Motor neuron (in vitro differentiated cells): ENCODE measurements at regions not wholly inside any gene's neighbourhood (a gene's known extent, or its start where the extent isn't known, plus 50 kb on each side); places are given as distances from the start of the nearest gene placed in this dataset.

Experiments used
- ATAC-seq, 8 experiments: fragments of 200-7000 bp; cut with Tn5 transposase; replicated peaks in 6 of 8; 2 replicates each; pipeline ENCODE4 v1.8.0; 2021; ENCODE audit warnings: mild to moderate bottlenecking in 8 of 8, moderate library complexity in 8 of 8
- H3K27ac ChIP-seq, 2 donors: fragments of 250-450 bp; sonication (Bioruptor Pico); 2 replicates each; pipeline ENCODE4 v1.9.0; 2021; ENCODE audit warnings: antibody characterized with exemption in 2 of 2, mild to moderate bottlenecking in 2 of 2, moderate library complexity in 1 of 2
- H3K4me1 ChIP-seq, 2 donors: fragments of 250-450 bp; sonication (Bioruptor Pico); replicated peaks in 1 of 2; 2 replicates each; pipeline ENCODE4 v1.6.1; 2021; ENCODE audit warnings: antibody characterized with exemption in 2 of 2, mild to moderate bottlenecking in 2 of 2, moderate library complexity in 1 of 2
- H3K4me3 ChIP-seq, 5 donors: fragments of 250-450 bp; sonication (Bioruptor Pico); 2 replicates each; pipeline ENCODE4 v1.9.0; 2021; ENCODE audit warnings: antibody characterized with exemption in 5 of 5, mild to moderate bottlenecking in 5 of 5, moderate library complexity in 4 of 5
- WGBS, 10 experiments: fragments of 450-650 bp; shearing (Covaris generic); methylation state at CpG; one replicate each; pipeline ENCODE4 v1.0.0; 2022; 5-methylcytosine and 5-hydroxymethylcytosine counted together
- in situ Hi-C, 9 experiments: fragments of 400-800 bp; cut with MboI; loops; one replicate each; pipeline ENCODE4 v1.15.0; 2021; ENCODE audit warnings: low sequenced_read_pairs in 9 of 9, low pct_unique_long_range_greater_than_20kb in 2 of 9; ENCODE audit not compliant: unreplicated experiment in 9 of 9

DNA sequence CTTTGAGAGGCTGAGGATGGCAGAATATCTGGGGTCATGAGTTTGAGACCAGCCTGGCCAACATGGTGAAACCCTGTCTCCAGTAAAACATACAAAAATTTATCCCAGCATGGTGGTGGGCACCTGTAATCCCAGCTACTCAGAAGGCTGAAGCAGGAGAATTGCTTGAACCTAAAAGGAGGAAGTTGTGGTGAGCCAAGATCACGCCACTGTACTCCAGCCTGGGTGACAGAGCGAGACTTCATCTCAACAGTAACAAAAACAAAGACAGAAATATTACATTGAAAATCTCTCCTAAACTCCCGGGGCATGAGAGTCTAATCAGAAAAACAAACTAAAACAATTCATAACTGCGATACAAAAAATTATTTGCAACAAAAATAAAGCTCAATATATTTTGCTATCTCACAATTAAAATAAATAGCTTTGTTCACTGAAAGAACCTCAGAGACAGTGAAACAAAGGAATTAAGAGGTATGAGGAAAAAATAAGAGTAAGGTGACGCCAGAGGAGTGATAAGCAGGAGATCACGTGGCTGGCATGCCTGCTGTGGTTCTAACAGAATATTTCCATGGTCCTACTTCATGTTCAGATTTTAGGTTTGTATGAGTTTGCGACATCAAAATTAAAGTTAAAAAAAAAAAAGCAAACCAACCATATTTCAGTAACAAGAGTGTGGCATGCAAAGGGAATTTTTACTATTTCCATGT lies 527.7 kb upstream of the POM121L12 start:
- Histone ChIP-seq H3K4me3 (no peak overlapping the region), H3K27ac (no peak overlapping the region), H3K4me1 (no peaks in the 10 kb centered on the region)
- WGBS, 10 experiments: 14 to 99% (median 76%) methylated on average over 4 to 7 of the region's 7 CpGs; no CpG with 5 or more reads in 1 of the 10 experiments
- in situ Hi-C loops: no loop called here
- ATAC-seq: no peak

GRCh38 chr7:52506325-52506724 lies 529.1 kb upstream of the POM121L12 start:
- H3K27ac ChIP-seq: no peak overlapping the region
- H3K4me1 ChIP-seq: no peaks in the 10 kb centered on the region
- in situ Hi-C loops: no loop called here
- no peak overlapping the region for H3K4me3 ChIP-seq
- no peak for ATAC-seq
- 0 to 100% (median 35%) methylated on average over 1 to 2 of the region's 2 CpGs for WGBS, 10 experiments

- 0 to 100% (median 55%) methylated on average over 1 to 2 of the region's 2 CpGs; no CpG with 5 or more reads in 2 of the 10 experiments for WGBS, 10 experiments
- peak in 2 of 8 experiments; percentile 71 to 74 for ATAC-seq
- in situ Hi-C loops: no loop called here
- Histone ChIP-seq H3K27ac (no peak overlapping the region), H3K4me3 (no peak overlapping the region), H3K4me1 (no peaks in the 10 kb centered on the region)
Observed at GRCh38 chr7:52504561-52504960, 530.9 kb upstream of the POM121L12 start.

DNA sequence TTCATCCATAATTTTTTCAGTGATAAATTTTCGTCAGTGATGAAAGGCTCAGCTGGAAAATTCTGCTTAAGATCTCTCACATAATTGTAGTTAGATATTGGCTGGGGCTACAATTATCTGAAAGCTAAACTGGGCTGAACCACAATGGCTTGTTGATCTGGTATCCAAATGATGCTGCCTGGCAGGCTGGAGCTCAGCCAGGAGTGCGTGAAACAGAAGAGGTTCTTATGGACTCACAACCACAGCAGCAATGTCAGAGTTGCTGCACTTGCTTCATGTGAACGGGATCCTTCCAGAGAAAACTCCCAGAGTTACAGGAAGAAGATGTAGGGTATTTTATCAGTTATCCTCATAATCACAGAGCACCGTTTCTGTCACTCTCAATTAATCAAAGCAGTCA lies 533.2 kb upstream of the POM121L12 start:
- 0 to 100% (median 53%) methylated on average over 2 to 4 of the region's 4 CpGs; no CpG with 5 or more reads in 2 of the 10 experiments for WGBS, 10 experiments
- Histone ChIP-seq H3K4me1 (no peaks in the 10 kb centered on the region), H3K27ac (no peak overlapping the region), H3K4me3 (no peak overlapping the region)
- in situ Hi-C loops: no loop called here
- no peak for ATAC-seq

- peak in 1 of 8 experiments; percentile 37 for ATAC-seq
- Histone ChIP-seq H3K4me3 (no peak overlapping the region), H3K4me1 (no peaks in the 10 kb centered on the region), H3K27ac (no peak overlapping the region)
- in situ Hi-C loops: no loop called here
- 0 to 100% (median 60%) methylated on average over 1 to 2 of the region's 2 CpGs; no CpG with 5 or more reads in 1 of the 10 experiments for WGBS, 10 experiments
Observed at GRCh38 chr7:52501696-52502095, 533.7 kb upstream of the POM121L12 start.

DNA sequence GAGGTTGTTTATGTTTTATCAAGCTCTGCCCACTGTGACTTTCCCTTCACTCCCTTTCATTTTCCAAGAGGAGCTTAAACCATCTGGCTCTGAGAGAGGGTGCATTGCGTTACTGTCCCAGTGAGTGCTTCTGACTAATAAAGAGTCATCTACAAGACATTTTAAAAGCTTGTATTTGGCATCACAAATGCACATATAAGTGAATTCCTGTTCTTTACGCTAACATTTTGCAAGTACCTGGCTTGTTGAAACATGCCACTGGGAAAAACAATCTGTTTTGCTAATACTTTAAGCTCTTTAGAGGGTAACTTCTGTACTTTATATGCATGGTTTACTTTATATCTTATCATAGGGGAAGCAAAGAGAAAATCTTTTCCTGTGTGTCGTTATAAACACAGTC lies 534.6 kb upstream of the POM121L12 start:
- H3K4me3 ChIP-seq: no peak overlapping the region
- in situ Hi-C loops: no loop called here
- peak in 2 of 8 experiments; percentile 27 to 67 for ATAC-seq
- WGBS, 10 experiments: 6 to 100% (median 63%) methylated on average over 1 to 3 of the region's 3 CpGs; no CpG with 5 or more reads in 1 of the 10 experiments
- H3K4me1 ChIP-seq: no peaks in the 10 kb centered on the region
- no peak overlapping the region for H3K27ac ChIP-seq

DNA sequence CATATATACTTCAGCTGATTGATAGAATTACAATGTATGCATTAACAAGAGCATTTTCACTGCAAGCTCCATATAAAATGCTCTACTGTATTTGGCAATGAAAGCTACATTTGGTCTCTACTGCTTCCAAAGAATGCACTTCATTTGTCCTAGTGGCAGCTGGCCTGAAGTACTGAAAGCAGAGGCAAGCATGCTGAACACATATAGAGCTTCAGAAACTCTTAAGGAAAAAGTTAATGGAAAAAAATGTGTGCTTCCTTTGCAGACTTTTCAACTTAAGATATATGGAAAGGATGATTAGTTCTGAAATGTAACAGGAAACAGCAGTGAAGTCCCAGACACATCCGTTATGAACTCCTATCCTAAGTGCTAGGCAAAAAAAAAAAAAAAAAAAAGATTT lies 537.1 kb upstream of the POM121L12 start:
- in situ Hi-C loops: no loop called here
- Histone ChIP-seq H3K4me3 (no peak overlapping the region), H3K27ac (no peak overlapping the region), H3K4me1 (no peaks in the 10 kb centered on the region)
- ATAC-seq: no peak
- 0 to 100% (median 71%) methylated on average over 1 of the region's 1 CpG; no CpG with 5 or more reads in 2 of the 10 experiments for WGBS, 10 experiments

- no peak for ATAC-seq
- in situ Hi-C loops: no loop called here
- WGBS, 10 experiments: 0 to 100% (median 90%) methylated on average over 2 to 3 of the region's 3 CpGs; no CpG with 5 or more reads in 5 of the 10 experiments
Observed at GRCh38 chr7:52486267-52486666, 549.2 kb upstream of the POM121L12 start.

DNA sequence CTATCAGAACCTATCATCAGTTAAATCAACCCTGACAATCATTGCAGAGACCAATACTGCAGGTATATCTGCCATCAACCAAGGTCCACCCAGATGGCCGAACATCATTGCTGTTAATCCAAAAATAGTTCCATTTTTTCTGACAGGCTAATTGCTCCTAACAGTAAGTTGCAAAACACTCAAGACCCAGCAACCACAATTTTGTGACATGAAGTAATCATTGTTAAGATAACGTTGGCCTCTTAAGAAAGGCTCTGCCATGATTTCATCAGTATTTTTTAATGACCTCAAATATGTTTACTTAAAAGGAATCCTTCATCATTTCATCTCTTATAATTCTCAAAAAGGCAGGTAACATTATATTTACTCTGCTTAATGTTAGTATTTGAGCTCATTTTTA lies 553.4 kb upstream of the POM121L12 start:
- Histone ChIP-seq H3K4me3 (no peak overlapping the region), H3K27ac (no peak overlapping the region), H3K4me1 (peaks cover 3 to 21% of the 10 kb centered on the region in 2 donors)
- in situ Hi-C loops: no loop called here
- 0 to 100% (median 62%) methylated on average over 1 to 2 of the region's 2 CpGs; no CpG with 5 or more reads in 2 of the 10 experiments for WGBS, 10 experiments
- no peak for ATAC-seq

More at GRCh38 chr7:52486267-52486666, 549.2 kb upstream of the POM121L12 start:
- Histone ChIP-seq H3K4me3 (no peak overlapping the region), H3K27ac (no peak overlapping the region), H3K4me1 (peaks cover 0 to 9% of the 10 kb centered on the region in 2 donors)

DNA sequence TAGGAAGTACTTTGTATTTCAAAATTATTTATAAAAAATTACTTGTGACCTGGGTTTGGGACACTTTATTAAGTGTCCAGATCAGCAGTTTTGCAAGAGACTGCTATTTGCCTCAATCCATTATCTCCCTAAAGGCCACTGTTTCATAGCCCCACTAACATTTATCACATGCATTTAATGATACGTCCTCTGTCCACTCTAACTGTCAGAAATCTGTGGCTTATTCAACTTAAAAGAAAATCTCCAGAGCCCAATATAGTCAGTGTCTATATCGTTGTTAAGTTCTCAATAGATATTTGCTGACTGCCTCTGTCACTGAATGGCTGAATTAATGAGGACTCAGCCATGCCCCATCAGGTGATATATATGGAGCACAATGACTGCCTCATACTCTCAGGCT lies 553.9 kb upstream of the POM121L12 start:
- Histone ChIP-seq H3K27ac (no peak overlapping the region), H3K4me1 (peaks cover 3 to 21% of the 10 kb centered on the region in 2 donors), H3K4me3 (no peak overlapping the region)
- ATAC-seq: peak in 3 of 8 experiments; percentile 65 to 75 (median 73)
- 0 to 75% (median 29%) methylated on average over 1 to 2 of the region's 2 CpGs for WGBS, 10 experiments
- in situ Hi-C loops: no loop called here

DNA sequence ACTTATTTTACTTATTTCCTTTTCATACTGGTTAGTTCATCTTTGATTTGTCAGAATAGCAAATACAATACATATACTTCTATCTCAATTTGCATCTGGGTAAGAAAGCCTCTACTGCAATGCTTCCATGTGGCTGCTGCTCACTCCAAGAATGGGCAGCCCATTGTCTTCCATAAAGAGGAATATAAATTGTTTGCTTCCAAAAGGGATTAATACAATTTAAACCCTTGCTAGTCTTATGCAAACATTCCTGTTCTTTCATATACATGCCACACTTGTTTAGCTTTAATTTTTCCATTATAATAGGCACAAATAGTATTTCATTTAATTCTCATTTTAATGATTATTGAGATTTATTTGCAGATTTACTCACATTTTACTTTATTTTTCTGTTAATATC lies 555.4 kb upstream of the POM121L12 start:
- in situ Hi-C loops: no loop called here
- Histone ChIP-seq H3K4me3 (no peak overlapping the region), H3K4me1 (peaks cover 3 to 28% of the 10 kb centered on the region in 2 donors), H3K27ac (no peak overlapping the region)
- no peak for ATAC-seq

GRCh38 chr7:52475001-52475582 lies 560.3 kb upstream of the POM121L12 start:
- ATAC-seq: peak in 3 of 8 experiments; percentile 16 to 57 (median 47)
- peaks cover 3 to 21% of the 10 kb centered on the region in 2 donors for H3K4me1 ChIP-seq
- no peak overlapping the region for H3K27ac ChIP-seq
- in situ Hi-C loops: no loop called here
- H3K4me3 ChIP-seq: no peak overlapping the region

DNA sequence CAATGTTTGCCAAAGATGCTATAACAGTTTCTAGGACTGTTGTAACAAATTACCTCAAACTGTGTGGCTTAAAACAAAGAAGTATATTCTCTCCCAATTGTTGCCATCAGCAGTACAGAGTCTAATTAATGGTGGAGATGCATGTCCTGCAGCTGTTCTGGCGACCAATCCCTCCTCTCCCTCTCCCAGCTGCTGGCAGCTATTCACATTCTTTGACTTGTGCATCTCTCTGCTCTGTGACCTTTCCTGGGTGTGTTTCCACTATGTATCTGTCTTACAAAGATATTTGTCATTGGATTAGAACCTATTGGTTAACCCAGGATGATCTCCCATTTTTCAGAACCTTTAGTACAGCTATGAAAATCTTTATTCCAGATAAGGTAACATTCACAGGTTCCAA lies 561.7 kb upstream of the POM121L12 start:
- Histone ChIP-seq H3K4me3 (no peak overlapping the region), H3K4me1 (peaks cover 0 to 15% of the 10 kb centered on the region in 2 donors), H3K27ac (no peak overlapping the region)
- ATAC-seq: peak in 1 of 8 experiments; percentile 79
- 0 to 71% (median 50%) methylated on average over 1 of the region's 1 CpG; no CpG with 5 or more reads in 5 of the 10 experiments for WGBS, 10 experiments
- in situ Hi-C loops: no loop called here
